ENCODE measurements at regions not wholly inside any gene's neighbourhood (a gene's known extent, or its start where the extent isn't known, plus 50 kb on each side); places are given as distances from the start of the nearest gene placed in this dataset.

- TF ChIP-seq FOXP2 (optimal IDR thresholded peaks at IDR 0.05; ENCODE audit: borderline replicate concordance, extremely low read depth, extremely low read length, insufficient read depth): no peak
- TF ChIP-seq TAF1 (IDR thresholded peaks at IDR 0.05; ENCODE audit: borderline replicate concordance, insufficient read depth, low read length): no peak
- TF ChIP-seq POLR2AphosphoS5 (IDR thresholded peaks at IDR 0.05; ENCODE audit: low read depth, low read length): no peak
- TF ChIP-seq REST (IDR thresholded peaks at IDR 0.05; ENCODE audit: insufficient read depth in 1 of 2, low read depth in 2 of 2, low read length in 2 of 2): no peak
- no peak for TF ChIP-seq SIN3A (IDR thresholded peaks at IDR 0.05; ENCODE audit: borderline replicate concordance, insufficient read depth, low read length)
Observed at GRCh38 chrX:137847376-137847775, 281.4 kb downstream of the ZIC3 start.

GRCh38 chrX:137848266-137848905 lies 282.5 kb downstream of the ZIC3 start:
- TF ChIP-seq FOXP2 (optimal IDR thresholded peaks at IDR 0.05; ENCODE audit: borderline replicate concordance, extremely low read depth, extremely low read length, insufficient read depth): no peak
- no peak for TF ChIP-seq SIN3A (IDR thresholded peaks at IDR 0.05; ENCODE audit: borderline replicate concordance, insufficient read depth, low read length)
- no peak for TF ChIP-seq POLR2AphosphoS5 (IDR thresholded peaks at IDR 0.05; ENCODE audit: low read depth, low read length)
- TF ChIP-seq REST (IDR thresholded peaks at IDR 0.05; ENCODE audit: insufficient read depth in 1 of 2, low read depth in 2 of 2, low read length in 2 of 2): no peak
- no peak for TF ChIP-seq TAF1 (IDR thresholded peaks at IDR 0.05; ENCODE audit: borderline replicate concordance, insufficient read depth, low read length)

GRCh38 chrX:137852502-137852901 lies 286.6 kb downstream of the ZIC3 start:
- TF ChIP-seq TAF1 (IDR thresholded peaks at IDR 0.05; ENCODE audit: borderline replicate concordance, insufficient read depth, low read length) (no peak), POLR2AphosphoS5 (IDR thresholded peaks at IDR 0.05; ENCODE audit: low read depth, low read length) (no peak), FOXP2 (optimal IDR thresholded peaks at IDR 0.05; ENCODE audit: borderline replicate concordance, extremely low read depth, extremely low read length, insufficient read depth) (no peak), REST (IDR thresholded peaks at IDR 0.05; ENCODE audit: insufficient read depth in 1 of 2, low read depth in 2 of 2, low read length in 2 of 2) (no peak), SIN3A (IDR thresholded peaks at IDR 0.05; ENCODE audit: borderline replicate concordance, insufficient read depth, low read length) (no peak)

GRCh38 chrX:137855490-137855889 lies 289.6 kb downstream of the ZIC3 start:
- no peak for TF ChIP-seq REST (IDR thresholded peaks at IDR 0.05; ENCODE audit: insufficient read depth in 1 of 2, low read depth in 2 of 2, low read length in 2 of 2)

- TF ChIP-seq TAF1 (IDR thresholded peaks at IDR 0.05; ENCODE audit: borderline replicate concordance, insufficient read depth, low read length) (no peak), POLR2AphosphoS5 (IDR thresholded peaks at IDR 0.05; ENCODE audit: low read depth, low read length) (no peak), REST (IDR thresholded peaks at IDR 0.05; ENCODE audit: insufficient read depth in 1 of 2, low read depth in 2 of 2, low read length in 2 of 2) (no peak), SIN3A (IDR thresholded peaks at IDR 0.05; ENCODE audit: borderline replicate concordance, insufficient read depth, low read length) (no peak), FOXP2 (optimal IDR thresholded peaks at IDR 0.05; ENCODE audit: borderline replicate concordance, extremely low read depth, extremely low read length, insufficient read depth) (no peak)
Observed at GRCh38 chrX:137858106-137858505, 292.2 kb downstream of the ZIC3 start.

Measured in PFSK-1 (cell line).